Calu3 (cell line): ENCODE measurements at regions not wholly inside any gene's neighbourhood (a gene's known extent, or its start where the extent isn't known, plus 50 kb on each side); places are given as distances from the start of the nearest gene placed in this dataset.

Experiments used
- BruUV-seq: library from RNA; stranded (reverse); fragments of 400-500 nt; replicated peaks from 2 replicates; lab custom pipeline; 2021; lab: Mats Ljungman, UMichigan
- CTCF ChIA-PET: fragments of 300-600 bp; sonication (Branson Sonifier 250); formaldehyde crosslinking; loops from one replicate; lab custom pipeline; 2022; ENCODE audit warnings: antibody characterized with exemption; lab: Charles Lee
- DNase-seq: peaks from one replicate; pipeline ENCODE4 v3.0.0; 2022
- H3K27ac Mint-ChIP-seq: one replicate; pipeline ENCODE4 v1.8.0; 2022; ENCODE audit warnings: mixed read lengths; ENCODE audit not compliant: unreplicated experiment
- H3K27me3 Mint-ChIP-seq: one replicate; pipeline ENCODE4 v1.8.0; 2022; ENCODE audit warnings: mixed read lengths; ENCODE audit not compliant: unreplicated experiment
- H3K36me3 Mint-ChIP-seq: one replicate; pipeline ENCODE4 v1.8.0; 2022; ENCODE audit warnings: mild to moderate bottlenecking, moderate library complexity, mixed read lengths; ENCODE audit not compliant: insufficient read depth, unreplicated experiment
- H3K4me1 Mint-ChIP-seq: one replicate; pipeline ENCODE4 v1.8.0; 2022; ENCODE audit warnings: mild to moderate bottlenecking, low read depth, mixed read lengths; ENCODE audit not compliant: unreplicated experiment
- H3K4me3 Mint-ChIP-seq: one replicate; pipeline ENCODE4 v1.8.0; 2022; ENCODE audit warnings: mild to moderate bottlenecking, low read depth, moderate library complexity, mixed read lengths; ENCODE audit not compliant: unreplicated experiment
- H3K9me3 Mint-ChIP-seq: one replicate; pipeline ENCODE4 v1.8.0; 2022; ENCODE audit warnings: low read depth, mixed read lengths; ENCODE audit not compliant: unreplicated experiment
- CTCF ChIP-seq: fragments of 200-600 bp; IDR thresholded peaks from one replicate; pipeline ENCODE4 v1.8.0; 2022; ENCODE audit warnings: antibody characterized with exemption; ENCODE audit not compliant: unreplicated experiment
- intact Hi-C: fragments of 100-400 bp; cut with micrococcal nuclease; formaldehyde crosslinking; loops from one replicate; pipeline ENCODE4 v1.10.0; 2022; ENCODE audit not compliant: unreplicated experiment

GRCh38 chr20:55390791-55391190, 614.5 kb downstream of the CBLN4 start:
- TF ChIP-seq CTCF = no peak
- peaks cover 15% of the 10 kb centered on the region for H3K9me3 Mint-ChIP-seq
- H3K27ac Mint-ChIP-seq = no peak overlapping the region
- no TSS peak for BruUV-seq
- no peaks in the 10 kb centered on the region for H3K4me1 Mint-ChIP-seq
- no peaks in the 10 kb centered on the region for H3K27me3 Mint-ChIP-seq
- CTCF ChIA-PET = no interaction called here
- intact Hi-C loops = no loop called here
- no peak for DNase-seq
- H3K4me3 Mint-ChIP-seq = no peak overlapping the region
- no peaks in the 10 kb centered on the region for H3K36me3 Mint-ChIP-seq

- no TSS peak for BruUV-seq
- Mint-ChIP-seq H3K9me3 (peaks cover 17% of the 10 kb centered on the region), H3K27ac (no peak overlapping the region), H3K4me3 (no peak overlapping the region), H3K27me3 (no peaks in the 10 kb centered on the region), H3K4me1 (no peaks in the 10 kb centered on the region), H3K36me3 (no peaks in the 10 kb centered on the region)
- TF ChIP-seq CTCF = no peak
- intact Hi-C loops = no loop called here
- no peak for DNase-seq
- CTCF ChIA-PET = no interaction called here
Measured at GRCh38 chr20:55386686-55387085, 618.6 kb downstream of the CBLN4 start.

GRCh38 chr20:55375920-55376319, 629.4 kb downstream of the CBLN4 start:
- H3K27ac Mint-ChIP-seq = no peak overlapping the region
- intact Hi-C loops = no loop called here
- TF ChIP-seq CTCF = no peak
- no peak for DNase-seq
- no peak overlapping the region for H3K4me3 Mint-ChIP-seq
- BruUV-seq = no TSS peak
- no peaks in the 10 kb centered on the region for H3K27me3 Mint-ChIP-seq
- H3K4me1 Mint-ChIP-seq = no peaks in the 10 kb centered on the region
- H3K36me3 Mint-ChIP-seq = no peaks in the 10 kb centered on the region
- peaks cover 11% of the 10 kb centered on the region for H3K9me3 Mint-ChIP-seq
- CTCF ChIA-PET = no interaction called here

GRCh38 chr20:55365745-55366144, 639.6 kb downstream of the CBLN4 start:
- intact Hi-C loops = no loop called here
- Mint-ChIP-seq H3K36me3 (no peaks in the 10 kb centered on the region), H3K9me3 (peaks cover 16% of the 10 kb centered on the region), H3K27me3 (no peaks in the 10 kb centered on the region), H3K4me3 (no peak overlapping the region), H3K27ac (no peak overlapping the region), H3K4me1 (no peaks in the 10 kb centered on the region)
- TF ChIP-seq CTCF = no peak
- BruUV-seq = no TSS peak
- CTCF ChIA-PET = no interaction called here
- DNase-seq = no peak
